ENCODE measurements at regions not wholly inside any gene's neighbourhood (a gene's known extent, or its start where the extent isn't known, plus 50 kb on each side); places are given as distances from the start of the nearest gene placed in this dataset.
"Not testable (repeated sequence)": the region's sequence is repeated elsewhere in the genome, so short reads cannot be mapped to it uniquely, and the experiment has no call there.

DNA sequence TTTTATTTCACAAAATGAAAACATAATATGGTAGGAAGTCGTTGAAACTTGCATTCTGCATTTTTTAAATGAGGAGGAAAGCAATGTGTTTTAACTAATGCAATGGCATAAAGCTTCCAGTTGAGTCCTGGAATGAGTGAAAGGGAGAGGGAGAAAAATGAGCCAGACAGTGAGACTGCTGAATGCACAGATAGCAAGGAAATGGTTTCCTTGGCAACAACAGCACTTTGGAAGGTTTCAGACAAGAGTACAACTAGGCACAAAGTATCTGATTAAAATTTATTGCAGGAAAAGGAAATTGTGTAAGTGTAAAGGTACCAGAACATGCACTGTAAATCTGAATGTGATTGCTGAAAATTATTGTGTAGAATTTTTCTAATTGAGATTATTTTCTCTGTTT is 320.1 kb upstream of the KYNU start:
- Mint-ChIP-seq H3K36me3 (ENCODE audit: insufficient read depth in 2 of 2) (no peaks in the 10 kb centered on the region), H3K27me3 (ENCODE audit: low read depth) (no peaks in the 10 kb centered on the region), H3K27ac (no peak overlapping the region), H3K4me1 (ENCODE audit: low read depth) (no peaks in the 10 kb centered on the region), H3K9me3 (peaks cover 2 to 4% of the 10 kb centered on the region in 2 donors), H3K4me3 (no peak overlapping the region)
- no peak for DNase-seq
- ATAC-seq (replicated peaks in 1 of 2): no peak

- not testable (repeated sequence) for H3K27ac Mint-ChIP-seq; H3K36me3 Mint-ChIP-seq (ENCODE audit: insufficient read depth in 2 of 2); H3K4me3 Mint-ChIP-seq; ATAC-seq (replicated peaks in 1 of 2); DNase-seq; H3K27me3 Mint-ChIP-seq (ENCODE audit: low read depth); H3K4me1 Mint-ChIP-seq (ENCODE audit: low read depth); H3K9me3 Mint-ChIP-seq
Observed at GRCh38 chr2:142545999-142546398, 331.5 kb upstream of the KYNU start.

DNA sequence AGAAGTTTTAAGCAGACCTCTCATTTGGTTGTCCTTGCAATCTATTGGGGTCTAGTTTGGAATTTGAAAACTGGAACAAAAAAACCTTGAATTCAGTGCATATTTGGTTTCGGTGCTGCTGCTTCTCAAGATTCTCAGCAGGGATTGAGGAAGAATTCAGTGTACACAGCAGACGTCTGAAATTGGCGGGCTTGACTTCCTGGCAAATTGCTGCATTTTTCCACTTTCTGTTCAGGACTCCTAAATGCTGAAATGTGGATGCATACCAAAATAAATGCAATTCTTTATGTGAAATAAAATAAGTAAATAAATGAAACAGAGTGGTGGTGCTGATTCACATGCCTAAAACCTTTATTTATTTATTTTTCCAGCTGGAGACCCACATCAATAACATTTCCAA is 332.4 kb upstream of the KYNU start:
- no peaks in the 10 kb centered on the region for H3K36me3 Mint-ChIP-seq (ENCODE audit: insufficient read depth in 2 of 2)
- H3K27ac Mint-ChIP-seq: no peak overlapping the region
- H3K9me3 Mint-ChIP-seq: peaks cover 2 to 7% of the 10 kb centered on the region in 2 donors
- ATAC-seq (replicated peaks in 1 of 2): no peak
- no peaks in the 10 kb centered on the region for H3K27me3 Mint-ChIP-seq (ENCODE audit: low read depth)
- no peak for DNase-seq
- H3K4me3 Mint-ChIP-seq: no peak overlapping the region
- H3K4me1 Mint-ChIP-seq (ENCODE audit: low read depth): no peaks in the 10 kb centered on the region

DNA sequence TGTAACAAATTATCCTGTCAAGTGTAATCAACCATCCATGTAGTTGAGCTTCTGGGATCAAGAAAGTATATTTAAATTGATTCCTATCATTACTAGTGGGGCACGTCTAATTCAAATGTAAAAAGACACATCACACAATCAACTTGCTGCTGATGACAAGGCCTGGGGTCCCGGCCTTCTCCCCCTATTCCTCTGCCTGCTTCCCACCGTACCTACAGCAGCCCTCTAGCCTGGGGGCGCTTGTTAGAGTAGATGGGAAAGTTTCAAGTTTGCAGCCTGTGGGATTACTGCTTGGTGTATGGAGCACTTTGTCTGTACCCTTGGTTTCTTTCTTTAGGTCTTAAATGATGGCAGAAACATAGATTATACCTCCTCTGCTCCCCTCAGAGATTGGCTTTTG is 333.3 kb upstream of the KYNU start:
- Mint-ChIP-seq H3K27me3 (ENCODE audit: low read depth) (no peaks in the 10 kb centered on the region), H3K4me1 (ENCODE audit: low read depth) (no peaks in the 10 kb centered on the region), H3K4me3 (no peak overlapping the region), H3K36me3 (ENCODE audit: insufficient read depth in 2 of 2) (no peaks in the 10 kb centered on the region), H3K27ac (no peak overlapping the region), H3K9me3 (peaks cover 2 to 5% of the 10 kb centered on the region in 2 donors)
- ATAC-seq (replicated peaks in 1 of 2) (no peak), DNase-seq (no peak)

GRCh38 chr2:142542431-142542910 is 335.0 kb upstream of the KYNU start:
- no peaks in the 10 kb centered on the region for H3K4me1 Mint-ChIP-seq (ENCODE audit: low read depth)
- H3K36me3 Mint-ChIP-seq (ENCODE audit: insufficient read depth in 2 of 2): no peaks in the 10 kb centered on the region
- H3K27me3 Mint-ChIP-seq (ENCODE audit: low read depth): no peaks in the 10 kb centered on the region
- H3K27ac Mint-ChIP-seq: no peak overlapping the region
- DNase-seq (no peak), ATAC-seq (replicated peaks in 1 of 2) (no peak)
- H3K9me3 Mint-ChIP-seq: peaks cover 2 to 3% of the 10 kb centered on the region in 2 donors
- no peak overlapping the region for H3K4me3 Mint-ChIP-seq

GRCh38 chr2:142536966-142537365 is 340.5 kb upstream of the KYNU start:
- Mint-ChIP-seq H3K4me3 (no peak overlapping the region), H3K27ac (no peak overlapping the region), H3K27me3 (ENCODE audit: low read depth) (no peaks in the 10 kb centered on the region), H3K4me1 (ENCODE audit: low read depth) (no peaks in the 10 kb centered on the region), H3K36me3 (ENCODE audit: insufficient read depth in 2 of 2) (no peaks in the 10 kb centered on the region), H3K9me3 (peaks cover 0 to 3% of the 10 kb centered on the region in 2 donors)
- no peak for DNase-seq
- no peak for ATAC-seq (replicated peaks in 1 of 2)

DNA sequence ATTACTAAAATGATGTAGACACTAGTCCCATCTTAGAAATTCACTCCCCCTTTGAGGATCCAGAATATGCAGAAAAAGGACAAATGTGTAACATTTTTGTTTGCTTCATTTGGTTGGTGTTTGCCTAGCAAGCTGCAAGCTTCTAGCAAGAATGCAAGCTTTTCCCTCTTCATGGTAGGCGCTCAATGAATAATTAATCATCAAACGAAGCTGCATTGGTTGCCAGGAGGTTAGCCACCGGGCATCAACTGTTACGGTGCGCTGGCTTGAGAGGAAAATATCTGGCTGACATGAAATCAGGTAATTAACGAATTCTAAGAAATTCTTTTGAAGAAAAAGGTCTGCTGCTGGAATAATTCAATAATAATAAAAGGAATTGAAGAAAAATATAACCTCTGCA is 341.0 kb upstream of the KYNU start:
- H3K4me3 Mint-ChIP-seq: no peak overlapping the region
- no peaks in the 10 kb centered on the region for H3K27me3 Mint-ChIP-seq (ENCODE audit: low read depth)
- ATAC-seq (replicated peaks in 1 of 2) (no peak), DNase-seq (no peak)
- H3K9me3 Mint-ChIP-seq: peaks cover 0 to 3% of the 10 kb centered on the region in 2 donors
- no peaks in the 10 kb centered on the region for H3K4me1 Mint-ChIP-seq (ENCODE audit: low read depth)
- H3K27ac Mint-ChIP-seq: no peak overlapping the region
- H3K36me3 Mint-ChIP-seq (ENCODE audit: insufficient read depth in 2 of 2): no peaks in the 10 kb centered on the region

DNA sequence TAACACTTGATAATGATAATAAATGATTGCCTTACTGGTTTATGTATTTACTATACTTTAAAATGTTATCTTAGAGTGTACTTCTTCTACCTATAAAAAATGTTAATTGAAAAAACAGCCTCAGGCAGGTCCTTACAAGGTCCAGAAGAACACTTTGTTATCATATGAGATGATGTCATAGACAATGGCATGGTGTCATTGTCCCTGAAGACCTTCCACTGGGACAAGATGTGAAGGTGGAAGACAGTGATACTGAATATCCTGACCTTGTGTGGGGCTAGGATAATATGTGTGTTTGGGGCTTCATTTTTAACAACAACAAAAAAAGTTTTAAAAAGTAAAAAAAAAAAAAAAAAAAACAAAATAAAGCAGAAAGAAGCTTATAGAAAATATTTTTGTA is 342.2 kb upstream of the KYNU start:
- H3K36me3 Mint-ChIP-seq (ENCODE audit: insufficient read depth in 2 of 2): no peaks in the 10 kb centered on the region
- no peaks in the 10 kb centered on the region for H3K27me3 Mint-ChIP-seq (ENCODE audit: low read depth)
- DNase-seq: no peak
- no peak for ATAC-seq (replicated peaks in 1 of 2)
- no peaks in the 10 kb centered on the region for H3K4me1 Mint-ChIP-seq (ENCODE audit: low read depth)
- peaks cover 0 to 5% of the 10 kb centered on the region in 2 donors for H3K9me3 Mint-ChIP-seq
- H3K4me3 Mint-ChIP-seq: no peak overlapping the region
- no peak overlapping the region for H3K27ac Mint-ChIP-seq

GRCh38 chr2:142533177-142533576 is 344.3 kb upstream of the KYNU start:
- no peaks in the 10 kb centered on the region for H3K36me3 Mint-ChIP-seq (ENCODE audit: insufficient read depth in 2 of 2)
- no peak overlapping the region for H3K27ac Mint-ChIP-seq
- peaks cover 0 to 8% of the 10 kb centered on the region in 2 donors for H3K9me3 Mint-ChIP-seq
- no peaks in the 10 kb centered on the region for H3K4me1 Mint-ChIP-seq (ENCODE audit: low read depth)
- ATAC-seq (replicated peaks in 1 of 2): no peak
- DNase-seq: no peak
- H3K4me3 Mint-ChIP-seq: no peak overlapping the region
- H3K27me3 Mint-ChIP-seq (ENCODE audit: low read depth): no peaks in the 10 kb centered on the region

GRCh38 chr2:142531377-142531776 is 346.1 kb upstream of the KYNU start:
- no peak overlapping the region for H3K27ac Mint-ChIP-seq

GRCh38 chr2:142525720-142526119 is 351.7 kb upstream of the KYNU start:
- Mint-ChIP-seq H3K27me3 (ENCODE audit: low read depth) (no peaks in the 10 kb centered on the region), H3K4me3 (no peak overlapping the region), H3K36me3 (ENCODE audit: insufficient read depth in 2 of 2) (no peaks in the 10 kb centered on the region), H3K9me3 (peaks cover 2 to 5% of the 10 kb centered on the region in 2 donors), H3K4me1 (ENCODE audit: low read depth) (no peaks in the 10 kb centered on the region), H3K27ac (no peak overlapping the region)
- DNase-seq: no peak
- no peak for ATAC-seq (replicated peaks in 1 of 2)

More at GRCh38 chr2:142531377-142531776, 346.1 kb upstream of the KYNU start:
- ATAC-seq (replicated peaks in 1 of 2) (no peak), DNase-seq (no peak)
- H3K4me1 Mint-ChIP-seq (ENCODE audit: low read depth): no peaks in the 10 kb centered on the region
- H3K9me3 Mint-ChIP-seq: peaks cover 0 to 8% of the 10 kb centered on the region in 2 donors
- no peak overlapping the region for H3K4me3 Mint-ChIP-seq
- no peaks in the 10 kb centered on the region for H3K27me3 Mint-ChIP-seq (ENCODE audit: low read depth)
- H3K36me3 Mint-ChIP-seq (ENCODE audit: insufficient read depth in 2 of 2): no peaks in the 10 kb centered on the region

DNA sequence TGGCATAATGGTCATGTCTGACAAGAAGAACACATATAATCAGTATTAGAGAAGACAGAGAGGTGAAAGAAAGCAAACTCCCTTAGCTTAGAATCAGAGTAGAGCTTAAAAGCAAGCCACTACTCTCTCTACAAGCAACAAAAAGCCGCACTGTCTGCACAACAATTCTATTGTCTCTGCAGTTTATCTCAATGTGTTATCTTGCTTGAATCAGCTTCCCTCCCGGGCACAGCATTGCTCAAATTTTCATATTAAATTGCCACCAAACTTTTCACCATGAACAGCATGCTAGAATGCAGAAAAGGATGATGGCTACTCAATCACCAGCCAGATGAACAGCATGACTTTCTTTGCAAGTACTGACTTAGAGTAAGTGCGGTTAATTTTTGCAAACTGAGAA is 356.0 kb upstream of the KYNU start:
- Mint-ChIP-seq H3K27me3 (ENCODE audit: low read depth) (no peaks in the 10 kb centered on the region), H3K36me3 (ENCODE audit: insufficient read depth in 2 of 2) (no peaks in the 10 kb centered on the region), H3K9me3 (peaks cover 3 to 5% of the 10 kb centered on the region in 2 donors), H3K4me3 (no peak overlapping the region), H3K4me1 (ENCODE audit: low read depth) (no peaks in the 10 kb centered on the region), H3K27ac (no peak overlapping the region)
- DNase-seq (no peak), ATAC-seq (replicated peaks in 1 of 2) (no peak)

GRCh38 chr2:142515493-142515892 is 362.0 kb upstream of the KYNU start:
- H3K27me3 Mint-ChIP-seq (ENCODE audit: low read depth): no peaks in the 10 kb centered on the region
- no peak overlapping the region for H3K4me3 Mint-ChIP-seq
- H3K27ac Mint-ChIP-seq: no peak overlapping the region
- no peaks in the 10 kb centered on the region for H3K4me1 Mint-ChIP-seq (ENCODE audit: low read depth)
- no peaks in the 10 kb centered on the region for H3K36me3 Mint-ChIP-seq (ENCODE audit: insufficient read depth in 2 of 2)
- no peak for ATAC-seq (replicated peaks in 1 of 2)
- H3K9me3 Mint-ChIP-seq: peaks cover 1 to 4% of the 10 kb centered on the region in 2 donors
- no peak for DNase-seq

GRCh38 chr2:142509401-142509800 is 368.1 kb upstream of the KYNU start:
- ATAC-seq (replicated peaks in 1 of 2): no peak
- no peak overlapping the region for H3K4me3 Mint-ChIP-seq
- H3K27me3 Mint-ChIP-seq (ENCODE audit: low read depth): no peaks in the 10 kb centered on the region
- no peak for DNase-seq
- H3K4me1 Mint-ChIP-seq (ENCODE audit: low read depth): no peaks in the 10 kb centered on the region
- peaks cover 0 to 4% of the 10 kb centered on the region in 2 donors for H3K9me3 Mint-ChIP-seq
- H3K27ac Mint-ChIP-seq: no peak overlapping the region
- H3K36me3 Mint-ChIP-seq (ENCODE audit: insufficient read depth in 2 of 2): no peaks in the 10 kb centered on the region

Data from activated T-cell treated with anti-CD3 and anti-CD28 coated beads, Interleukin-2, amount 50 U/mL, for 72 hours (primary cell).